ENCODE measurements at regions not wholly inside any gene's neighbourhood (a gene's known extent, or its start where the extent isn't known, plus 50 kb on each side); places are given as distances from the start of the nearest gene placed in this dataset.

DNA sequence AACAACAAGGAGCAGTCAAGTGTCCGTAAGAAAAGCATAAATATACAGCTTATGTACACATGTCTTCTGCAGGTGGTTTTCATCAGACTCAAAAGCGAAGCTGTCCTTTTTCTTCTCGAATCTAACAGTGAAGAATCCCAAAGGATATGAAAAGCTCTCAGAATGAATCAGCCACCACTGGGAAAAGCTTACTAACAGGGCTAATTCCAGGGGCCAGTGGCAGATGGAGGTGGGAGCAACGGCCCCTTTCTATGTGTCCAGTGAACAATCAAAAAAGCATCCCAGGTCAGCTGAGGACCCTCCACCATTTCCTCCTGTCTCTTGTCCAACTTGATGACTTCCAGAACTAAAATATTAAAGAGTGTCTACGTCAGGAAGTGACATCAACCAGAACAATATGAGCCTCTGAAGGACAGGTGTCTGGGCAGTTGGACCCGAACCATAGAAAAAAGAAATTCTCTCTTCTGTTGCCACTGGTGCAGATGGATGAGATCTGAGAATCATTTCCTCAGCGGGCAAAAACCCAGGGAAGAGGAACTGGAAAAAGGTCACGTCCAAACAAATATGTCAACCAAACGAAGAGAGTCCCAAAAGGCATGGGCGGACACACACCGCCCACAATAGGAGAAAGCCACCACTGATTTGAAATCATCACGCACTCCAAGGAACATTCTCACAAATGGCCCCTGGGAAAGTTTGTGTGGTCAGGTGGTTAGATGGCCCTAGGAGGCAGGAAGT is 70.4 kb upstream of the TIAM1 start:
- Histone ChIP-seq H3K9me3 (no peaks in the 10 kb centered on the region), H3K4me3 (ENCODE audit: low read depth, low read length) (no peak overlapping the region), H3K36me3 (ENCODE audit: control insufficient read depth, insufficient read depth, low read length) (no peaks in the 10 kb centered on the region), H3K4me1 (no peaks in the 10 kb centered on the region), H3K27me3 (replicated peaks; ENCODE audit: control insufficient read depth, insufficient read depth, low read length) (no peaks in the 10 kb centered on the region)
- CTCF ChIA-PET, result no interaction called here
- no peak overlapping the region for H3K4me3 Mint-ChIP-seq (ENCODE audit: unreplicated experiment)
- intact Hi-C loops (cut with micrococcal nuclease; ENCODE audit: unreplicated experiment), result no loop called here
- POLR2A ChIA-PET, result no interaction called here
- no peaks in the 10 kb centered on the region for H3K27me3 Mint-ChIP-seq (ENCODE audit: insufficient read depth, unreplicated experiment)
- H3K36me3 Mint-ChIP-seq (ENCODE audit: insufficient read depth, unreplicated experiment), result no peaks in the 10 kb centered on the region
- TF ChIP-seq, protein P1, sequence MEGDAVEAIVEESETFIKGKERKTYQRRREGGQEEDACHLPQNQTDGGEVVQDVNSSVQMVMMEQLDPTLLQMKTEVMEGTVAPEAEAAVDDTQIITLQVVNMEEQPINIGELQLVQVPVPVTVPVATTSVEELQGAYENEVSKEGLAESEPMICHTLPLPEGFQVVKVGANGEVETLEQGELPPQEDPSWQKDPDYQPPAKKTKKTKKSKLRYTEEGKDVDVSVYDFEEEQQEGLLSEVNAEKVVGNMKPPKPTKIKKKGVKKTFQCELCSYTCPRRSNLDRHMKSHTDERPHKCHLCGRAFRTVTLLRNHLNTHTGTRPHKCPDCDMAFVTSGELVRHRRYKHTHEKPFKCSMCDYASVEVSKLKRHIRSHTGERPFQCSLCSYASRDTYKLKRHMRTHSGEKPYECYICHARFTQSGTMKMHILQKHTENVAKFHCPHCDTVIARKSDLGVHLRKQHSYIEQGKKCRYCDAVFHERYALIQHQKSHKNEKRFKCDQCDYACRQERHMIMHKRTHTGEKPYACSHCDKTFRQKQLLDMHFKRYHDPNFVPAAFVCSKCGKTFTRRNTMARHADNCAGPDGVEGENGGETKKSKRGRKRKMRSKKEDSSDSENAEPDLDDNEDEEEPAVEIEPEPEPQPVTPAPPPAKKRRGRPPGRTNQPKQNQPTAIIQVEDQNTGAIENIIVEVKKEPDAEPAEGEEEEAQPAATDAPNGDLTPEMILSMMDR (IDR thresholded peaks at IDR 0.05; ENCODE audit: insufficient read depth in 1 of 2, low read depth in 1 of 2, low read length in 1 of 2, severe bottlenecking in 1 of 2, unreplicated experiment in 1 of 2), result no peak
- H3K27ac Mint-ChIP-seq (ENCODE audit: unreplicated experiment), result no peak overlapping the region
- no peaks in the 10 kb centered on the region for H3K9me3 Mint-ChIP-seq (ENCODE audit: unreplicated experiment)
- no peak for DNase-seq
- H3K4me1 Mint-ChIP-seq (ENCODE audit: low read depth, unreplicated experiment), result no peaks in the 10 kb centered on the region
- no TSS peak for BruUV-seq (replicated peaks)

DNA sequence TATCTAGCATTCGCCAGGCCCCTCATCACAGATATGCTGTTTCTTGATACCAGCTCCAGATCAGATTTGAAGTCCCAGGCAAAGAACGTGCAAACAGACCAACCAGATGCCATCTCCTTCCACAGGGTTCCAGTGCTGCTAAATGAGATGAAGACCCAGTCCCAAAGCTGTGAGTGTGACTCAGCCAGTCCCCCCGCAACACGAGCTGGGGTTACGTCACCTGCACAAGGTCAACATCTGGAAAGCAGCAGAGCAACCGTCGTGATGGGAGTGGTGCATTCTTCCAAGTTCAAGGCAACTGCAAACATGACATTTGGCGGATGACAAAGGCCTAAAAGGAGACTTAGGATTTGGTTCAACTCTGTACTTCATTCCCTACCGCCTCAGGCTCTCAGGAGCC is 69.6 kb upstream of the TIAM1 start:
- H3K4me1 ChIP-seq, result no peaks in the 10 kb centered on the region
- H3K9me3 ChIP-seq, result no peaks in the 10 kb centered on the region
- no peaks in the 10 kb centered on the region for H3K36me3 Mint-ChIP-seq (ENCODE audit: insufficient read depth, unreplicated experiment)
- H3K4me3 ChIP-seq (ENCODE audit: low read depth, low read length), result no peak overlapping the region
- H3K36me3 ChIP-seq (ENCODE audit: control insufficient read depth, insufficient read depth, low read length), result no peaks in the 10 kb centered on the region
- TF ChIP-seq, protein P1 (IDR thresholded peaks at IDR 0.05; ENCODE audit: insufficient read depth in 1 of 2, low read depth in 1 of 2, low read length in 1 of 2, severe bottlenecking in 1 of 2, unreplicated experiment in 1 of 2), result no peak
- H3K27me3 ChIP-seq (replicated peaks; ENCODE audit: control insufficient read depth, insufficient read depth, low read length), result no peaks in the 10 kb centered on the region
- BruUV-seq (replicated peaks), result no TSS peak
- intact Hi-C loops (cut with micrococcal nuclease; ENCODE audit: unreplicated experiment), result no loop called here
- POLR2A ChIA-PET, result no interaction called here
- H3K4me1 Mint-ChIP-seq (ENCODE audit: low read depth, unreplicated experiment), result no peaks in the 10 kb centered on the region
- CTCF ChIA-PET, result no interaction called here
- no peaks in the 10 kb centered on the region for H3K27me3 Mint-ChIP-seq (ENCODE audit: insufficient read depth, unreplicated experiment)
- no peak overlapping the region for H3K4me3 Mint-ChIP-seq (ENCODE audit: unreplicated experiment)
- H3K9me3 Mint-ChIP-seq (ENCODE audit: unreplicated experiment), result no peaks in the 10 kb centered on the region
- no peak overlapping the region for H3K27ac Mint-ChIP-seq (ENCODE audit: unreplicated experiment)
- no peak for DNase-seq

DNA sequence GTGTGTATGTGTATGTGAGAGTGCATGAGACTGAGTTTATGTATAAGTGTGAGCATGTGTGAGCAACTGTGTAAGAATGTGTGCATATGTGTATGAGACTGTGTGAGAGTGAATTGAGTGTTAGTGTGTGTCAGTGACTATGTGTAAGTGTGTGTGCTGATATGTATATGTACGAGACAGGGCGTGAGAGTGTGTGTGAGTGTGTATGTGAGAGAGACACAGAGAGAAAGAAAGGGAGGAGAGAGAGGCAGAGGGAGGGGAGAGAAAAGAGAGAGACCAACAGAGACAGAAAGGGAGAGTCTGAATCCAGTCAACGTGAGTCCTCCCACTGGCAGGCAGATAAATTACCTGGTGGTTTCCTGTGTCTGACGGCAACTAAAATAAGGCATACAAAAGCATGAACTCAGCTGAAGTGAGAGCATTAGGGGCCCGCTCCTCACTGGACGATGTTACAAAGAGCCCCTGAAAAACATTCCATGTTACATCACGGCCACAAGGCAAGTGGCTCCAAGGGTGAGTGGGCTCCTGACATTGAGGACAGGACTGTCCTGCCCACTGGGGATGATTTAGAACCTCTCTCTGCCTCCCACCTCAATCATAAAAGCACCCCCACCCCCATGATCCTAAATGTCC is 66.6 kb upstream of the TIAM1 start:
- H3K9me3 Mint-ChIP-seq (ENCODE audit: unreplicated experiment), result no peaks in the 10 kb centered on the region
- no peaks in the 10 kb centered on the region for H3K4me1 ChIP-seq
- H3K9me3 ChIP-seq, result no peaks in the 10 kb centered on the region
- no peaks in the 10 kb centered on the region for H3K4me1 Mint-ChIP-seq (ENCODE audit: low read depth, unreplicated experiment)
- POLR2A ChIA-PET, result no interaction called here
- H3K4me3 Mint-ChIP-seq (ENCODE audit: unreplicated experiment), result no peak overlapping the region
- H3K4me3 ChIP-seq (ENCODE audit: low read depth, low read length), result no peak overlapping the region
- H3K36me3 ChIP-seq (ENCODE audit: control insufficient read depth, insufficient read depth, low read length), result no peaks in the 10 kb centered on the region
- H3K27ac Mint-ChIP-seq (ENCODE audit: unreplicated experiment), result no peak overlapping the region
- no peaks in the 10 kb centered on the region for H3K27me3 ChIP-seq (replicated peaks; ENCODE audit: control insufficient read depth, insufficient read depth, low read length)
- H3K27me3 Mint-ChIP-seq (ENCODE audit: insufficient read depth, unreplicated experiment), result no peaks in the 10 kb centered on the region
- no peak for DNase-seq
- CTCF ChIA-PET, result no interaction called here
- no peaks in the 10 kb centered on the region for H3K36me3 Mint-ChIP-seq (ENCODE audit: insufficient read depth, unreplicated experiment)
- TF ChIP-seq, protein P1 (IDR thresholded peaks at IDR 0.05; ENCODE audit: insufficient read depth in 1 of 2, low read depth in 1 of 2, low read length in 1 of 2, severe bottlenecking in 1 of 2, unreplicated experiment in 1 of 2), result no peak
- BruUV-seq (replicated peaks), result no TSS peak
- intact Hi-C loops (cut with micrococcal nuclease; ENCODE audit: unreplicated experiment), result no loop called here

Measured in Caco-2 (cell line).